Stomach (tissue), 8 donors: ENCODE measurements at regions not wholly inside any gene's neighbourhood (a gene's known extent, or its start where the extent isn't known, plus 50 kb on each side); places are given as distances from the start of the nearest gene placed in this dataset.

Source experiments
- DNase-seq, 2 donors: peaks; one replicate each; pipeline versions ENCODE4 v3.0.0 to v3.0.0-alpha.2; 2013 to 2019
- H3K27ac ChIP-seq, 5 donors: fragments of 200-600 bp in 4 of 5; sonication (generic) in 4 of 5; one replicate each; pipeline ENCODE4 v1.5.1; 2013 to 2019; ENCODE audit warnings: mild to moderate bottlenecking in 1 of 5, moderate library complexity in 1 of 5
- H3K27me3 ChIP-seq, 3 donors: fragments of 200-600 bp; sonication (generic); one replicate each; pipeline ENCODE4 v1.5.1; 2017 to 2019; ENCODE audit warnings: mixed run types in 1 of 3
- H3K36me3 ChIP-seq, 4 donors: fragments of 200-600 bp; sonication (generic); 1 replicate in 3 of 4; 2 replicates in 1 of 4; pipeline ENCODE4 v1.5.1; 2016 to 2019
- H3K4me1 ChIP-seq, 4 donors: fragments of 200-600 bp; sonication (generic); one replicate each; pipeline ENCODE4 v1.5.1; 2016 to 2019
- H3K4me3 ChIP-seq, 4 donors: fragments of 200-600 bp; sonication (generic) in 3 of 4; one replicate each; pipeline ENCODE4 v1.5.1; 2016 to 2019; ENCODE audit warnings: mild to moderate bottlenecking in 1 of 4
- H3K9me3 ChIP-seq, 4 donors: fragments of 200-600 bp; sonication (generic); one replicate each; pipeline ENCODE4 v1.5.1; 2016 to 2019
- EP300 ChIP-seq: sonication (generic); formaldehyde crosslinking; IDR thresholded peaks from one replicate; pipeline ENCODE4 v1.6.1; 2017; ENCODE audit warnings: antibody characterized with exemption
- POLR2A ChIP-seq, 4 donors: fragments of 450-650 bp; IDR thresholded peaks; one replicate each; pipeline ENCODE4 v1.6.1; 2016; ENCODE audit warnings: antibody characterized with exemption in 4 of 4, control low read depth in 2 of 4, mild to moderate bottlenecking in 1 of 4, moderate library complexity in 1 of 4
- POLR2AphosphoS5 ChIP-seq, 3 donors: sonication (generic); formaldehyde crosslinking; IDR thresholded peaks; one replicate each; pipeline ENCODE4 v1.6.1; 2016; ENCODE audit warnings: antibody characterized with exemption in 3 of 3
- WGBS, 5 donors: extraction: QIAGEN DNeasy Blood & Tissue Kit in 3 of 5; methylation state at CpG; one replicate each; pipeline versions ENCODE4 v1.1.5 to v1.1.7; 2013 to 2018; 5-methylcytosine and 5-hydroxymethylcytosine counted together
- intact Hi-C: fragments of 100-400 bp; cut with DNase I; formaldehyde crosslinking; loops from one replicate; pipeline ENCODE4 v1.15.1; 2023; ENCODE audit warnings: low total_unique reads
- TF ChIP-seq, protein P1 (sequence below), 7 experiments: fragments of 450-650 bp in 4 of 7; fragments of 200-600 bp in 3 of 7; sonication (generic) in 3 of 7; IDR thresholded peaks; one replicate each; pipeline ENCODE4 v1.5.1; 2016 to 2019; ENCODE audit warnings: antibody characterized with exemption in 7 of 7, control low read depth in 2 of 7, mild to moderate bottlenecking in 1 of 7
- donor health status: healthy with polysubstance abuse.
- donor health status: Bipolar disorder and iron deficiency.
- donor health status: healthy.

GRCh38 chr21:26388731-26389231, 184.3 kb downstream of the CYYR1 start:
- Histone ChIP-seq H3K9me3 (no peaks in the 10 kb centered on the region), H3K4me3 (no peak overlapping the region), H3K4me1 (peaks cover 0 to 6% (median 2%) of the 10 kb centered on the region in 4 donors), H3K27me3 (no peaks in the 10 kb centered on the region), H3K27ac (no peak overlapping the region), H3K36me3 (no peaks in the 10 kb centered on the region)
- no peak for TF ChIP-seq EP300
- TF ChIP-seq, protein P1, sequence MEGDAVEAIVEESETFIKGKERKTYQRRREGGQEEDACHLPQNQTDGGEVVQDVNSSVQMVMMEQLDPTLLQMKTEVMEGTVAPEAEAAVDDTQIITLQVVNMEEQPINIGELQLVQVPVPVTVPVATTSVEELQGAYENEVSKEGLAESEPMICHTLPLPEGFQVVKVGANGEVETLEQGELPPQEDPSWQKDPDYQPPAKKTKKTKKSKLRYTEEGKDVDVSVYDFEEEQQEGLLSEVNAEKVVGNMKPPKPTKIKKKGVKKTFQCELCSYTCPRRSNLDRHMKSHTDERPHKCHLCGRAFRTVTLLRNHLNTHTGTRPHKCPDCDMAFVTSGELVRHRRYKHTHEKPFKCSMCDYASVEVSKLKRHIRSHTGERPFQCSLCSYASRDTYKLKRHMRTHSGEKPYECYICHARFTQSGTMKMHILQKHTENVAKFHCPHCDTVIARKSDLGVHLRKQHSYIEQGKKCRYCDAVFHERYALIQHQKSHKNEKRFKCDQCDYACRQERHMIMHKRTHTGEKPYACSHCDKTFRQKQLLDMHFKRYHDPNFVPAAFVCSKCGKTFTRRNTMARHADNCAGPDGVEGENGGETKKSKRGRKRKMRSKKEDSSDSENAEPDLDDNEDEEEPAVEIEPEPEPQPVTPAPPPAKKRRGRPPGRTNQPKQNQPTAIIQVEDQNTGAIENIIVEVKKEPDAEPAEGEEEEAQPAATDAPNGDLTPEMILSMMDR (IDR thresholded peaks at IDR 0.05) = no peak
- TF ChIP-seq POLR2AphosphoS5 (IDR thresholded peaks at IDR 0.05) = no peak
- no peak for TF ChIP-seq POLR2A (IDR thresholded peaks at IDR 0.05)
- DNase-seq = no peak
- intact Hi-C loops = no loop called here
- 73 to 91% (median 89%) methylated on average over 1 of the region's 1 CpG for WGBS, 5 donors

- Histone ChIP-seq H3K9me3 (no peaks in the 10 kb centered on the region), H3K27me3 (no peaks in the 10 kb centered on the region), H3K36me3 (no peaks in the 10 kb centered on the region), H3K27ac (no peak overlapping the region), H3K4me3 (no peak overlapping the region), H3K4me1 (peaks cover 0 to 6% (median 2%) of the 10 kb centered on the region in 4 donors)
- TF ChIP-seq POLR2AphosphoS5 (IDR thresholded peaks at IDR 0.05) = no peak
- no peak for TF ChIP-seq EP300
- TF ChIP-seq, protein P1 (IDR thresholded peaks at IDR 0.05) = no peak
- no peak for TF ChIP-seq POLR2A (IDR thresholded peaks at IDR 0.05)
- 77 to 93% (median 87%) methylated on average over 3 of the region's 3 CpGs for WGBS, 5 donors
- DNase-seq = no peak
- intact Hi-C loops = no loop called here
Observed at GRCh38 chr21:26385721-26386120, 187.4 kb downstream of the CYYR1 start.

DNA sequence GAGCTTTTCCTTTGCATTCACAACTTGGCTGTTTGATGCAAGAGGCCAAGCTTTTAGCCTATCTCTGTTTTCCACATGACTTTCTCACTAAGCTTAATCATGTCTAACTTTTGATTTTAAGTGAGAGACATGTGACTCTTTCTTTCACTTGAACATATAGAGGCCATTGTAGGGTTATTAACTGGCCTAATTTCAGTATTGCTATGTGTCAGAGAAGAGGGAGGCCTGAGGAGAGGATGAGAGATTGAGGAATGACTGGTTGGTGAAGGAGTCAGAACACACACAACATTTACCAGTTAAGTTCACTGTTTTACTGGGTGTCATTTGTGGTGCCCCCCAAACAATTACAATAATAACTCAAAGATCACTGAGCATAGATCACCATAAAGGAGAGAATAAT, 193.5 kb downstream of the CYYR1 start:
- Histone ChIP-seq H3K4me3 (no peak overlapping the region), H3K36me3 (no peaks in the 10 kb centered on the region), H3K27me3 (no peaks in the 10 kb centered on the region), H3K4me1 (no peaks in the 10 kb centered on the region), H3K27ac (no peak overlapping the region), H3K9me3 (no peaks in the 10 kb centered on the region)
- no peak for DNase-seq
- intact Hi-C loops = no loop called here
- TF ChIP-seq POLR2AphosphoS5 (IDR thresholded peaks at IDR 0.05) (no peak), EP300 (no peak), POLR2A (IDR thresholded peaks at IDR 0.05) (no peak)
- TF ChIP-seq, protein P1 (IDR thresholded peaks at IDR 0.05) = no peak

- no peak overlapping the region for H3K4me3 ChIP-seq
- H3K27ac ChIP-seq = no peak overlapping the region
- no peaks in the 10 kb centered on the region for H3K36me3 ChIP-seq
- no peak for TF ChIP-seq EP300
- TF ChIP-seq, protein P1 (IDR thresholded peaks at IDR 0.05) = no peak
- TF ChIP-seq POLR2A (IDR thresholded peaks at IDR 0.05) = no peak
- no peak for TF ChIP-seq POLR2AphosphoS5 (IDR thresholded peaks at IDR 0.05)
- no peaks in the 10 kb centered on the region for H3K4me1 ChIP-seq
- intact Hi-C loops = no loop called here
- H3K27me3 ChIP-seq = no peaks in the 10 kb centered on the region
- H3K9me3 ChIP-seq = no peaks in the 10 kb centered on the region
- no peak for DNase-seq
- WGBS, 5 donors = 91 to 99% (median 94%) methylated on average over 2 of the region's 2 CpGs
Observed at GRCh38 chr21:26377111-26377694, 195.9 kb downstream of the CYYR1 start.
